Sigmoid colon (tissue), 6 donors: ENCODE measurements at regions not wholly inside any gene's neighbourhood (a gene's known extent, or its start where the extent isn't known, plus 50 kb on each side); places are given as distances from the start of the nearest gene placed in this dataset.

Experiments used
- DNase-seq: peaks from one replicate; pipeline ENCODE4 v3.0.0-alpha.2; 2019
- H3K27ac ChIP-seq, 4 donors: fragments of 200-600 bp; sonication (generic); one replicate each; pipeline ENCODE4 v1.5.1; 2016 to 2019; ENCODE audit warnings: mild to moderate bottlenecking in 1 of 4
- H3K27me3 ChIP-seq, 3 donors: fragments of 200-600 bp; sonication (generic); one replicate each; pipeline ENCODE4 v1.5.1; 2019; ENCODE audit warnings: mild to moderate bottlenecking in 1 of 3
- H3K36me3 ChIP-seq, 4 donors: fragments of 200-600 bp; sonication (generic); one replicate each; pipeline ENCODE4 v1.5.1; 2016 to 2019
- H3K4me1 ChIP-seq, 4 donors: fragments of 200-600 bp; sonication (generic); one replicate each; pipeline ENCODE4 v1.5.1; 2017 to 2019
- H3K4me3 ChIP-seq, 4 donors: fragments of 200-600 bp; sonication (generic); one replicate each; pipeline ENCODE4 v1.5.1; 2017 to 2019; ENCODE audit warnings: mild to moderate bottlenecking in 2 of 4, moderate library complexity in 1 of 4
- H3K9me3 ChIP-seq, 4 donors: fragments of 200-600 bp in 3 of 4; sonication (generic) in 3 of 4; one replicate each; pipeline versions ENCODE4 v1.5.1 to v1.6.1; 2013 to 2019
- EP300 ChIP-seq, 4 donors: sonication (generic); formaldehyde crosslinking; IDR thresholded peaks; one replicate each; pipeline ENCODE4 v1.6.1; 2017; ENCODE audit warnings: antibody characterized with exemption in 4 of 4
- POLR2A ChIP-seq, 2 donors: fragments of 450-650 bp; IDR thresholded peaks; one replicate each; pipeline ENCODE4 v1.6.1; 2016; ENCODE audit warnings: antibody characterized with exemption in 2 of 2, mild to moderate bottlenecking in 2 of 2, moderate library complexity in 2 of 2
- POLR2AphosphoS5 ChIP-seq, 4 donors: sonication (generic); formaldehyde crosslinking; IDR thresholded peaks; one replicate each; pipeline ENCODE4 v1.6.1; 2017; ENCODE audit warnings: antibody characterized with exemption in 4 of 4
- WGBS, 2 donors: extraction: QIAGEN DNeasy Blood & Tissue Kit; methylation state at CpG; one replicate each; pipeline ENCODE4 v1.1.7; 2013; 5-methylcytosine and 5-hydroxymethylcytosine counted together
- intact Hi-C: fragments of 100-400 bp; cut with DNase I; formaldehyde crosslinking; loops from one replicate; pipeline ENCODE4 v1.15.1; 2023
- TF ChIP-seq, protein P1 (sequence below), 4 experiments: fragments of 450-650 bp in 3 of 4; fragments of 200-600 bp in 1 of 4; IDR thresholded peaks; one replicate each; pipeline ENCODE4 v1.5.1; 2016 to 2019; ENCODE audit warnings: antibody characterized with exemption in 4 of 4, mild to moderate bottlenecking in 3 of 4, moderate library complexity in 2 of 4
- donor health status: healthy with polysubstance abuse.
- donor health status: healthy.

DNA sequence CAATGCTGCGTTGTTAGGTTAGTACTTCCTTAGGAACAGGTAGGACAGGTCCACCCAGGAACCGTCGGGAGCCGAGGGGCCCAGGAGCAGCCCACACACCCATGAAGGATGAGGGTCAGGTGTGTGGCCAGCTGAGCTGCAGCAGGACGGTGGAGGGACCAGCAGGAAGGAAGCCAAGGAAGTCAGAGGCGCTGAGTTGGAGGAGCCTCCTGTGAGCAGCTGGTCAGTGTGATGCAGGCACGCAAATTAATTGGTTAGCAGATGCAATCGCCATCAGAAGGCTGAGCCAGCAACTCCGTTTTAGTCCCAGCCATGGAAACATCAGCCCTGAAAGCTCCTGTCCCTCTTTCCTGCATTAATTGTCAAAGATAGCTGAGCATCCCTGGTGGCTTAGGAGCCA lies 114.9 kb upstream of the SOX1 start:
- no peak overlapping the region for H3K4me3 ChIP-seq
- no peaks in the 10 kb centered on the region for H3K4me1 ChIP-seq
- no peak overlapping the region for H3K27ac ChIP-seq
- H3K27me3 ChIP-seq, result peaks cover 0 to 11% (median 0%) of the 10 kb centered on the region in 3 donors
- WGBS, 2 donors, result 79% methylated on average over 9 of the region's 9 CpGs
- peaks cover 2 to 9% (median 3%) of the 10 kb centered on the region in 4 donors for H3K9me3 ChIP-seq
- H3K36me3 ChIP-seq, result no peaks in the 10 kb centered on the region
- intact Hi-C loops, result no loop called here
- DNase-seq, result no peak
- TF ChIP-seq, protein P1, sequence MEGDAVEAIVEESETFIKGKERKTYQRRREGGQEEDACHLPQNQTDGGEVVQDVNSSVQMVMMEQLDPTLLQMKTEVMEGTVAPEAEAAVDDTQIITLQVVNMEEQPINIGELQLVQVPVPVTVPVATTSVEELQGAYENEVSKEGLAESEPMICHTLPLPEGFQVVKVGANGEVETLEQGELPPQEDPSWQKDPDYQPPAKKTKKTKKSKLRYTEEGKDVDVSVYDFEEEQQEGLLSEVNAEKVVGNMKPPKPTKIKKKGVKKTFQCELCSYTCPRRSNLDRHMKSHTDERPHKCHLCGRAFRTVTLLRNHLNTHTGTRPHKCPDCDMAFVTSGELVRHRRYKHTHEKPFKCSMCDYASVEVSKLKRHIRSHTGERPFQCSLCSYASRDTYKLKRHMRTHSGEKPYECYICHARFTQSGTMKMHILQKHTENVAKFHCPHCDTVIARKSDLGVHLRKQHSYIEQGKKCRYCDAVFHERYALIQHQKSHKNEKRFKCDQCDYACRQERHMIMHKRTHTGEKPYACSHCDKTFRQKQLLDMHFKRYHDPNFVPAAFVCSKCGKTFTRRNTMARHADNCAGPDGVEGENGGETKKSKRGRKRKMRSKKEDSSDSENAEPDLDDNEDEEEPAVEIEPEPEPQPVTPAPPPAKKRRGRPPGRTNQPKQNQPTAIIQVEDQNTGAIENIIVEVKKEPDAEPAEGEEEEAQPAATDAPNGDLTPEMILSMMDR (IDR thresholded peaks at IDR 0.05), result no peak
- TF ChIP-seq EP300 (IDR thresholded peaks at IDR 0.05), result no peak
- TF ChIP-seq POLR2AphosphoS5 (IDR thresholded peaks at IDR 0.05), result no peak
- TF ChIP-seq POLR2A (IDR thresholded peaks at IDR 0.05), result no peak

DNA sequence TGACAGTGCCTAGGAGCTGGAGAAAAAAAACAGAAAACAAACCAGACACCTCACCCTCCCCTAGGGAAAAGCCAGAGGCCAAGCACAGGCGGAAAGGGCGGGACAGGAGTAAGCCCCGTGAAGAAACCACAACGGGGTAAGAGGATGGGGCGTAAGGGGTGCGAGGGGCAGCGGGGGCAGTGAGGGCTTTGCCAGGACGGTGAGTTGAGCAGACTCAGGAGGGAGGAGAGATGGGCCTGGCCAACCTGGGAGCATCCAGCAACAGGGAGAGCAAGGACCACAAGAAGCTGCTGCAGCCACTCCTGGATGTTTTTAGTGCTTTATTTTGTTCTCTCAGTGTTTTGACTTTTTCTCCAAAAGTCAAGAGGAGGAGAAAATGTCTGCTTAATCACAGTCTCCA lies 114.1 kb upstream of the SOX1 start:
- TF ChIP-seq POLR2A (IDR thresholded peaks at IDR 0.05) (no peak), EP300 (IDR thresholded peaks at IDR 0.05) (no peak)
- Histone ChIP-seq H3K27me3 (peaks cover 0 to 11% (median 0%) of the 10 kb centered on the region in 3 donors), H3K9me3 (peaks cover 2 to 9% (median 3%) of the 10 kb centered on the region in 4 donors), H3K27ac (no peak overlapping the region), H3K36me3 (no peaks in the 10 kb centered on the region), H3K4me1 (no peaks in the 10 kb centered on the region), H3K4me3 (no peak overlapping the region)
- no peak for DNase-seq
- WGBS, 2 donors, result 78 to 84% methylated on average over 8 of the region's 8 CpGs
- intact Hi-C loops, result no loop called here

DNA sequence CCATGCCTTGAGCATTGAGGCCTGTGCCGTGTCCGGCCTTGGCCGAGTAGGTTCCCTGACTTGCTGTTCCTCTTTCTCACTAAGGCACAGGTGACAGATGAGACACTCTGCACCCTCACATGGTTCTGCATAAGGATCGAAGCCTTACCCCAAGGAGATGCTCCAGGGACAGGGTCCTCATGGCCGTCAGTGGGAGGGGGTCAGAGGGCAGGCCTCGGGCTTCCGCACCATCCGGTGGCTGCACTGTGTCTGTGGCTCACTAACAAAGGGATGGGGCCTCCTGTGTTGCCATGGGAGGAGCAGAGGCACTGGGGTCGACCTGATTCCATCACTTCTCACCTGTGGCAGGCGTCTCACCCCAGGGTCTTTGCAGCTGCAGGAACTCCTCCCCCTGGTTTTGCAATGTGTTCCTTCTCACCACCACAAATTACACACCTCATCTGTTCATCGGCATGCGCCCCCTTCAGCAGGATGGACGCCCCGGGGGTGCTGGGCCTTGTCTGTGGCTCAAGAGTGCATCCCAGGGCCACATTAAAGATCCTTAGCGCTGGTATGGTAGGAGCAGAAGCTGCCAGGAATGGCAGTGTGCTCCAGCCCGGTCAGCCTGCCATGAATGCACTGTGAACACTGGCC lies 113.3 kb upstream of the SOX1 start:
- intact Hi-C loops, result no loop called here
- Histone ChIP-seq H3K4me3 (no peak overlapping the region), H3K27me3 (peaks cover 0 to 11% (median 0%) of the 10 kb centered on the region in 3 donors), H3K9me3 (peaks cover 2 to 9% (median 3%) of the 10 kb centered on the region in 4 donors), H3K27ac (no peak overlapping the region), H3K4me1 (no peaks in the 10 kb centered on the region), H3K36me3 (no peaks in the 10 kb centered on the region)
- no peak for DNase-seq
- 83 to 84% methylated on average over 16 of the region's 16 CpGs for whole genome bisulfite sequencing, 2 donors
- TF ChIP-seq, protein P1 (IDR thresholded peaks at IDR 0.05), result no peak
- TF ChIP-seq POLR2AphosphoS5 (IDR thresholded peaks at IDR 0.05) (no peak), POLR2A (IDR thresholded peaks at IDR 0.05) (no peak), EP300 (IDR thresholded peaks at IDR 0.05) (no peak)

DNA sequence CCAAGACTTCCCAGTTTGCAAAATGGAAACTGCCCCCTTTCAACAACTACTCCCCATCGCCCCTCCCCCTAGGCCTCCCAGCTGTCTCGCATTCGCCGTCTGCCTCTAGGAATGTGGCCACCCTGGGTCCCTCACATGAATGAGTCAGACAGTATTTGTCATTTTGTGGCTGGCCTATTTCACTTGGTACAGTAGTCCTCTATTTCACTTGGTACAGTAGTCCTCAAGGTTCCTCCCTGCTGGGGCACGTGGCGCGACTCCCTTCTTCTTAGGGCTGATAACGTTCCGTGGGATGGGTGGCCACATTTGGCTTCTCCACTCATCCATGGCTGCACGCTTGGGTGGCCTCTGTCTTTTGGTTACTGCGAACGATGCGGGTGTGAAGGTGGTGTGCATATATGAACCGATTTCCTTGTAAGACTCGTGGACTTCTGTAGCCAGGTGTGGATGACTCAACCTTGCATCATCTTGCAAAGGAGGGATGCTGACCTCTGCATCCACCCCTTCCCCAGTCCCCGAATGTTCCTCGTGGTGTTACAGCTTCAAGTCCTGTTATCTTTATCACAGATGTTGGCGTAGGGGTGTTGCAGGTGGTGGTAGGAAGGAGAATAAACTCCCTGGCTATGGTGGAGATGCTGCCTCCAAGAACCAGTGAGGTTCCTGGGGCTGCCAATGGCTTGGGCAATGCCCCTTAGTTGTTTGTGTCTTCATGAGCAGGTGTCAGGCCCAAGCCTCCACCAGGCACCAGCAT lies 112.1 kb upstream of the SOX1 start:
- WGBS, 2 donors, result 77 to 79% methylated on average over 18 of the region's 18 CpGs

More for the DNA sequence above, 112.1 kb upstream of the SOX1 start:
- Histone ChIP-seq H3K4me3 (no peak overlapping the region), H3K27me3 (peaks cover 0 to 11% (median 0%) of the 10 kb centered on the region in 3 donors), H3K4me1 (no peaks in the 10 kb centered on the region), H3K36me3 (no peaks in the 10 kb centered on the region), H3K27ac (no peak overlapping the region), H3K9me3 (peaks cover 0 to 8% (median 3%) of the 10 kb centered on the region in 4 donors)
- intact Hi-C loops, result no loop called here
- no peak for DNase-seq
- no peak for TF ChIP-seq POLR2AphosphoS5 (IDR thresholded peaks at IDR 0.05)
- TF ChIP-seq EP300 (IDR thresholded peaks at IDR 0.05), result no peak
- TF ChIP-seq, protein P1 (IDR thresholded peaks at IDR 0.05), result no peak
- no peak for TF ChIP-seq POLR2A (IDR thresholded peaks at IDR 0.05)
